Prostate gland (tissue), 2 donors: ENCODE measurements at regions not wholly inside any gene's neighbourhood (a gene's known extent, or its start where the extent isn't known, plus 50 kb on each side); places are given as distances from the start of the nearest gene placed in this dataset.

ENCODE experiments used
- DNase-seq: peaks from one replicate; pipeline ENCODE4 v3.0.0-alpha.2; 2019; ENCODE audit warnings: low spot score
- H3K27ac ChIP-seq, 2 donors: fragments of 200-600 bp; sonication (generic); 2 replicates each; pipeline ENCODE4 v1.5.1; 2017 to 2019
- H3K27me3 ChIP-seq: fragments of 200-600 bp; sonication (generic); replicated peaks from 2 replicates; pipeline ENCODE4 v1.5.1; 2019; ENCODE audit not compliant: insufficient read depth
- H3K36me3 ChIP-seq, 2 donors: fragments of 200-600 bp; sonication (generic); 1 replicate in 1 of 2; 2 replicates in 1 of 2; pipeline versions ENCODE4 v1.5.1 to v1.8.1; 2017 to 2019
- H3K4me1 ChIP-seq: fragments of 200-600 bp; sonication (generic); replicated peaks from 2 replicates; pipeline ENCODE4 v1.5.1; 2019
- H3K4me3 ChIP-seq, 2 donors: fragments of 200-600 bp; sonication (generic); 2 replicates each; pipeline ENCODE4 v1.5.1; 2017 to 2019
- H3K9me3 ChIP-seq: fragments of 200-600 bp; sonication (generic); 2 replicates; pipeline ENCODE4 v1.5.1; 2017
- POLR2A ChIP-seq: fragments of 450-650 bp; IDR thresholded peaks from one replicate; pipeline ENCODE4 v1.6.1; 2016; ENCODE audit warnings: antibody characterized with exemption, mild to moderate bottlenecking
- POLR2AphosphoS5 ChIP-seq: sonication (generic); formaldehyde crosslinking; IDR thresholded peaks from one replicate; pipeline ENCODE4 v1.6.1; 2017; ENCODE audit warnings: antibody characterized with exemption
- WGBS: methylation state at CpG from one replicate; pipeline ENCODE4 v1.1.5; 2018; 5-methylcytosine and 5-hydroxymethylcytosine counted together
- intact Hi-C: fragments of 100-400 bp; cut with DNase I; formaldehyde crosslinking; loops from one replicate; pipeline ENCODE4 v1.14.2; 2022
- TF ChIP-seq, protein P1 (sequence below), 4 experiments: fragments of 200-600 bp in 2 of 4; fragments of 450-650 bp in 2 of 4; sonication (generic) in 2 of 4; IDR thresholded peaks; 1 replicate in 3 of 4; 2 replicates in 1 of 4; pipeline ENCODE4 v1.5.1; 2016 to 2019; ENCODE audit warnings: antibody characterized with exemption in 4 of 4, mild to moderate bottlenecking in 2 of 4, moderate library complexity in 2 of 4

DNA sequence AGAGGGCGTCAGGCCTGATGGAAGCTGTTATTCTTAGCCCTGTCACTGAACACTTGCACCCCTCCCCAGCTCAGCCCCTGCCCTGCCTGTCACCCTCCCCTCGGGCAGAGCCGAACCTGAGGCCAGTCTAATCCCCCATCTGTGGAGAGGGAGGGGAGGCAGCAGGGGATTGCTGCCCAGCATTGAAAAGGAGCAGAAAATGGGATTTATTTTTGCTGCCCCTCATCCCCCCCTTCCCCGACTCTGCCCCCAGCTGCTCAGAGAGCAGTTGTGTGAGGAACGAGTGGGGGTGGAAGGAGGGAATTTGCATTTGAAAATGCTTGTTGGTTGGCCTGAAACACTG is 71.6 kb downstream of the EPHB3 start:
- no peak for DNase-seq
- Histone ChIP-seq H3K36me3 (no peaks in the 10 kb centered on the region), H3K4me3 (no peak overlapping the region), H3K4me1 (no peaks in the 10 kb centered on the region), H3K27me3 (no peaks in the 10 kb centered on the region), H3K27ac (no peak overlapping the region), H3K9me3 (no peaks in the 10 kb centered on the region)
- intact Hi-C loops = no loop called here
- TF ChIP-seq, protein P1, sequence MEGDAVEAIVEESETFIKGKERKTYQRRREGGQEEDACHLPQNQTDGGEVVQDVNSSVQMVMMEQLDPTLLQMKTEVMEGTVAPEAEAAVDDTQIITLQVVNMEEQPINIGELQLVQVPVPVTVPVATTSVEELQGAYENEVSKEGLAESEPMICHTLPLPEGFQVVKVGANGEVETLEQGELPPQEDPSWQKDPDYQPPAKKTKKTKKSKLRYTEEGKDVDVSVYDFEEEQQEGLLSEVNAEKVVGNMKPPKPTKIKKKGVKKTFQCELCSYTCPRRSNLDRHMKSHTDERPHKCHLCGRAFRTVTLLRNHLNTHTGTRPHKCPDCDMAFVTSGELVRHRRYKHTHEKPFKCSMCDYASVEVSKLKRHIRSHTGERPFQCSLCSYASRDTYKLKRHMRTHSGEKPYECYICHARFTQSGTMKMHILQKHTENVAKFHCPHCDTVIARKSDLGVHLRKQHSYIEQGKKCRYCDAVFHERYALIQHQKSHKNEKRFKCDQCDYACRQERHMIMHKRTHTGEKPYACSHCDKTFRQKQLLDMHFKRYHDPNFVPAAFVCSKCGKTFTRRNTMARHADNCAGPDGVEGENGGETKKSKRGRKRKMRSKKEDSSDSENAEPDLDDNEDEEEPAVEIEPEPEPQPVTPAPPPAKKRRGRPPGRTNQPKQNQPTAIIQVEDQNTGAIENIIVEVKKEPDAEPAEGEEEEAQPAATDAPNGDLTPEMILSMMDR (IDR thresholded peaks at IDR 0.05) = no peak
- TF ChIP-seq POLR2AphosphoS5 (no peak), POLR2A (no peak)
- 69% methylated on average over 5 of the region's 5 CpGs for WGBS

DNA sequence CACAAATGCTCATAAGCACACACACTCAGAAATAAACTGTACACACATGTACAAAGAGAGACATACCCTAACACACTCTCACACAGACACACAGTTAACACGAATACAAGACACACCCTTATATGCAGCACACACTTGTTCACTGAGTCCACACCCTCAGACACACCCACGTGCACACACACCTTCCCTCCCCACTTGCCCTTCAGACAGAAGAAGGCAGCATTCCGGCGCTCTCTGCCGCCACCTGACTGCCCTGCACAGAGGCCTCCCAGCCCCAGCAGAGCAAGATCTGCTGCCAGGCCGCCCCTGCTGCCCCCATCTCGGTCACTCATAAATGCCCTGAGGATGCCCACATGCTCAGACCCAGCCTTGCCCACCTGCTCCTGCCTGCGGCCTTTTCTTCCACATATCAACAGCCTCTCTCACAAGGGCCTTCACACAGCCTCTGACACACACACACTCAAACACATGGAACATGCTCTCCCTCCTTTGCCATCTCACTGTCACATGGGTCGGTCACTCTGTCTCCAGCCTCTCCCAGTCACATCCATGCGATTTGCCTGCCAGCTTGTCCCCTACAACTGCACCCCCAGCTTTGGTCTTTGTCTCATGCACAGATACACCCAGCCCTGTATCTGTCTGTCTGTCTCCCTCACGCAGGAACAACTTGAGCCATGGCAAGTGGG is 71.1 kb downstream of the EPHB3 start:
- no peak overlapping the region for H3K27ac ChIP-seq
- no peaks in the 10 kb centered on the region for H3K9me3 ChIP-seq
- H3K27me3 ChIP-seq = no peaks in the 10 kb centered on the region
- TF ChIP-seq, protein P1 (IDR thresholded peaks at IDR 0.05) = no peak
- TF ChIP-seq POLR2AphosphoS5 = no peak
- no peak for TF ChIP-seq POLR2A
- 85% methylated on average over 11 of the region's 11 CpGs for WGBS
- no peak overlapping the region for H3K4me3 ChIP-seq
- no peak for DNase-seq
- intact Hi-C loops = no loop called here
- no peaks in the 10 kb centered on the region for H3K4me1 ChIP-seq
- no peaks in the 10 kb centered on the region for H3K36me3 ChIP-seq
